A549 (cell line): ENCODE measurements at regions not wholly inside any gene's neighbourhood (a gene's known extent, or its start where the extent isn't known, plus 50 kb on each side); places are given as distances from the start of the nearest gene placed in this dataset.

Experiments used
- CBX2 ChIP-seq: fragments of 200-600 bp; sonication (generic); IDR thresholded peaks from 2 replicates; pipeline ENCODE4 v1.6.1; 2016; ENCODE audit warnings: low read depth, mild to moderate bottlenecking, borderline replicate concordance
- HDAC2 ChIP-seq: fragments of 200-600 bp; sonication (generic); IDR thresholded peaks from 2 replicates; pipeline ENCODE4 v1.6.1; 2016
- KDM1A ChIP-seq: fragments of 200-600 bp; sonication (generic); IDR thresholded peaks from 2 replicates; pipeline ENCODE4 v1.6.1; 2016; ENCODE audit warnings: low read depth, mild to moderate bottlenecking
- MYC ChIP-seq: IDR thresholded peaks from 2 replicates; pipeline ENCODE4 v1.6.1; 2012; ENCODE audit warnings: mild to moderate bottlenecking, inconsistent platforms, low read length, improper control_type of control experiment, borderline replicate concordance
- POLR2A ChIP-seq: IDR thresholded peaks from 2 replicates; pipeline ENCODE4 v1.6.1; 2012; ENCODE audit warnings: mild to moderate bottlenecking, low read length
- RFX5 ChIP-seq: fragments of 450-650 bp; IDR thresholded peaks from 2 replicates; pipeline ENCODE4 v1.7.1; 2014; ENCODE audit warnings: antibody characterized with exemption, mild to moderate bottlenecking, moderate library complexity
- SMC3 ChIP-seq: fragments of >200 bp; sonication (Bioruptor Twin); formaldehyde crosslinking; IDR thresholded peaks from 3 replicates; pipeline ENCODE4 v1.6.1; 2018; ENCODE audit warnings: inconsistent platforms
- TF ChIP-seq, protein P1 (sequence below): fragments of >200 bp; sonication (Bioruptor Twin); formaldehyde crosslinking; IDR thresholded peaks from 3 replicates; pipeline ENCODE4 v1.5.1; 2016
- TF ChIP-seq, protein P2 (sequence below): IDR thresholded peaks from 2 replicates; pipeline ENCODE4 v1.6.1; 2012
- TF ChIP-seq, protein P3 (sequence below): fragments of >200 bp; sonication (Bioruptor Twin); formaldehyde crosslinking; IDR thresholded peaks from 3 replicates; pipeline ENCODE4 v1.6.1; 2016

DNA sequence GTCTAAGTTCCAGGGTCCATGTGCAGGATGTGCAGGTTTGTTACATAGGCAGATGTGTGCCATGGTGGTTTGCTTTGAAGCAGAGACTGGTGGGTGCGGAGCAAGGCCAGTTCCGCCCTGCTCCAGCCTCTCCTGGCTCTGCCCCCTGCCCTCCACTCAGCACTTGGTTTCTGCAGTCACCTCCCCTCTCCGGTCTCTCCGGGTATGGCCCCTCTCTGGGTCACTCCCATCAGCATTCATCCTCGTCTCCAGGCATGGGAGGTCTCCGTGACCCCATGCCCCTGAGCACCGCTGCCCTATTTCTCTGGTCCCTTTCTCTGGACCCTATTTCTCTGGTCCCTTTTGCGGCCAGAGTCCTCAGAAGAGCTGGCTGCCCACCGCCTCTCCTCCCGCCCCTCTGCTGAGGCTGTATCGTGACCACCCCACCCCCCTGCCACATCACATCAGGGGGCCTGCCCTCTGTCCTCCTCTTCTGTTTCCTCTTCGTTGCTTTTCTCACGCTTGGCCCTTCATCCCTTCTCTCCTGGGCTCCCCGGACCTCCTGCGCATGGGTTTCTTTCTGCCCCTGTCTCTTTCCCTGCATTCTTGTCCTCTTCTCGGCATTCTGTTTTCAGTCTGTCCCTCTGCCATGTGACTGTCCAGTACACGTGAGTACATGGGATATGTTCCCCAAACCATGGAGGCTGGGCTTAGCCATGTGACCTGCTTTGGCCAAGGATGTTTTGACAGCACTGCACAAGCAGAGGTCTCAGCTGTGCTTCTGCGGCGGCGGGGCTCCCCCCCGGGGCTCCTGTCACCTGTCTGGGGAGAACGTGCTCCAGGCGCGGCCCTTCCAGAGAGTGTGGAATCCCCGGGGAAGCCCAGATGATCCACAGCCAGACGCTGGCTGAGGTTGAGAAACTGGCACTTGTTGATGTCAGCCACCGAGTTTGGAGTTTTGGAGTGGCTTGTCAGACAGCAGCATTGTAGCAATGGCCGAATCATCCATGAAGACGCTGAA lies 54.4 kb upstream of the C1orf174 start:
- TF ChIP-seq KDM1A, result no peak
- TF ChIP-seq, protein P1, sequence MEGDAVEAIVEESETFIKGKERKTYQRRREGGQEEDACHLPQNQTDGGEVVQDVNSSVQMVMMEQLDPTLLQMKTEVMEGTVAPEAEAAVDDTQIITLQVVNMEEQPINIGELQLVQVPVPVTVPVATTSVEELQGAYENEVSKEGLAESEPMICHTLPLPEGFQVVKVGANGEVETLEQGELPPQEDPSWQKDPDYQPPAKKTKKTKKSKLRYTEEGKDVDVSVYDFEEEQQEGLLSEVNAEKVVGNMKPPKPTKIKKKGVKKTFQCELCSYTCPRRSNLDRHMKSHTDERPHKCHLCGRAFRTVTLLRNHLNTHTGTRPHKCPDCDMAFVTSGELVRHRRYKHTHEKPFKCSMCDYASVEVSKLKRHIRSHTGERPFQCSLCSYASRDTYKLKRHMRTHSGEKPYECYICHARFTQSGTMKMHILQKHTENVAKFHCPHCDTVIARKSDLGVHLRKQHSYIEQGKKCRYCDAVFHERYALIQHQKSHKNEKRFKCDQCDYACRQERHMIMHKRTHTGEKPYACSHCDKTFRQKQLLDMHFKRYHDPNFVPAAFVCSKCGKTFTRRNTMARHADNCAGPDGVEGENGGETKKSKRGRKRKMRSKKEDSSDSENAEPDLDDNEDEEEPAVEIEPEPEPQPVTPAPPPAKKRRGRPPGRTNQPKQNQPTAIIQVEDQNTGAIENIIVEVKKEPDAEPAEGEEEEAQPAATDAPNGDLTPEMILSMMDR, result no peak
- no peak for TF ChIP-seq POLR2A
- TF ChIP-seq HDAC2, result no peak
- TF ChIP-seq MYC, result no peak
- no peak for TF ChIP-seq SMC3
- TF ChIP-seq, protein P2, sequence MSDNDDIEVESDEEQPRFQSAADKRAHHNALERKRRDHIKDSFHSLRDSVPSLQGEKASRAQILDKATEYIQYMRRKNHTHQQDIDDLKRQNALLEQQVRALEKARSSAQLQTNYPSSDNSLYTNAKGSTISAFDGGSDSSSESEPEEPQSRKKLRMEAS, result no peak
- TF ChIP-seq, protein P3, sequence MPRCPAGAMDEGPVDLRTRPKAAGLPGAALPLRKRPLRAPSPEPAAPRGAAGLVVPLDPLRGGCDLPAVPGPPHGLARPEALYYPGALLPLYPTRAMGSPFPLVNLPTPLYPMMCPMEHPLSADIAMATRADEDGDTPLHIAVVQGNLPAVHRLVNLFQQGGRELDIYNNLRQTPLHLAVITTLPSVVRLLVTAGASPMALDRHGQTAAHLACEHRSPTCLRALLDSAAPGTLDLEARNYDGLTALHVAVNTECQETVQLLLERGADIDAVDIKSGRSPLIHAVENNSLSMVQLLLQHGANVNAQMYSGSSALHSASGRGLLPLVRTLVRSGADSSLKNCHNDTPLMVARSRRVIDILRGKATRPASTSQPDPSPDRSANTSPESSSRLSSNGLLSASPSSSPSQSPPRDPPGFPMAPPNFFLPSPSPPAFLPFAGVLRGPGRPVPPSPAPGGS, result no peak
- no peak for TF ChIP-seq CBX2
- no peak for TF ChIP-seq RFX5
